HG03432 (cell line): ENCODE measurements at regions not wholly inside any gene's neighbourhood (a gene's known extent, or its start where the extent isn't known, plus 50 kb on each side); places are given as distances from the start of the nearest gene placed in this dataset.
"Not testable (repeated sequence)": the region's sequence is repeated elsewhere in the genome, so short reads cannot be mapped to it uniquely, and the experiment has no call there.

Experiments used
- ATAC-seq: cut with Tn5 transposase; IDR thresholded peaks from one replicate; pipeline ENCODE4 v1.9.1; 2021; ENCODE audit warnings: mild to moderate bottlenecking, moderate library complexity; ENCODE audit not compliant: unreplicated experiment

- ATAC-seq: no peak
Observed at GRCh38 chr12:100083308-100083707, 59.4 kb downstream of the BLTP3B start.

DNA sequence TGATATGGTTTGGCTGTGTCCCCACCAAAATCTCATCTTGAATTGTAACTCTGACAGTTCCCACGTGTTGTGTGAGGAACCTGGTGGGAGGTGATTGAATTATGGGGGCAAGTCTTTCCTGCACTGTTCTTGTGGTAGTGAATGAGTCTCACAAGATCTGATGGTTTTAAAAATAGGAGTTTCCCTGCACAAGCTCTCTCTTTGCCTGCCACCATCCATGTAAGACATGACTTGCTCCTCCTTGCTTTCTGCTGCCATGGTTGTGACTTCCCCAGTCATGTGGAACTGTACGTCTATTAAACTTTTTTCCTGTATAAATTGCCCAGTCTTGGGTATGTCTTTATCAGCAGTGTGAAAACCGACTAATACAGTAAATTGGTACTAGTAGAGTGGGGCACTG is 63.9 kb downstream of the BLTP3B start:
- not testable (repeated sequence) for ATAC-seq

- no peak for ATAC-seq
Observed at GRCh38 chr12:100077367-100077766, 65.3 kb downstream of the BLTP3B start.

- ATAC-seq: no peak
Observed at GRCh38 chr12:100075598-100075997, 67.1 kb downstream of the BLTP3B start.

GRCh38 chr12:100069795-100070194 is 72.9 kb downstream of the BLTP3B start:
- no peak for ATAC-seq

DNA sequence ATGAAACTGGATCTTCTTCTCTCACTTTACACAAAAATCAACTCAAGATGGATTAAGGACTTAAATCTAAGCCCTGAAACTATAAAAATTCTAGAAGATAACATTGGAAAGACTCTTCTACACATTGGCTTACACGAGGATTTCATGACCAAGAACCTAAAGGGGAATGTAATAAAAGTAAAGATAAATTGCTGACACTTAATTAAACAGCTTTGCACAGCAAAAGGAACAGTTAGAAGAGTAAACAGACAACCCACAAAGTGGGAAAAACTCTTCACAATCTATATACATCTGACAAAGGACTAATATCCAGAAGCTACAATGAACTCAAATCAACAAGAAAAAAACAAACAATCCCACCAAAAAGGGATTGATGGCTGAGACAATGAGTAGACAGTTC is 74.4 kb downstream of the BLTP3B start:
- no peak for ATAC-seq

GRCh38 chr12:100061814-100062213 is 77.1 kb upstream of the ANKS1B start:
- ATAC-seq: no peak

- ATAC-seq: peak; percentile 65
Observed at GRCh38 chr12:100058482-100059029, 73.8 kb upstream of the ANKS1B start.

GRCh38 chr12:100046202-100046601 is 61.5 kb upstream of the ANKS1B start:
- ATAC-seq: not testable (repeated sequence)

DNA sequence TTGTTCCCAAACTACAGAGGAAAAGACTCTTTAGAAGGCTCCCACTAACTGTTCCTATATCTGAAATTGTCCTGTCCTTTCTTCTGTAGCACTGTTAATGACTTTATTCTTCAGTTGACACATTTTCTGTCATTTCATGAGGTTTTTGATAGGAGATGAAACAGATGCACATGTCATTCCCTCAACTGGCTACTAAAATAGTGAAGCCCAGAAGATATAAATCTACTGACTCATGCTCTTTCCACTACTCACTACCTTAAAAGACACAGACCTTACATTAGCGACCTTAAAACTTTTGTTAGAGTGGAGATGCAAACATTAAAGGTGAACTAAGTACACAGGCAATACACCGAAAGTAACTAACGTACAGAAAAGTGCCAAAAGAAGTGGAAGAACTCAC is 59.5 kb upstream of the ANKS1B start:
- no peak for ATAC-seq

GRCh38 chr12:100043631-100044030 is 58.9 kb upstream of the ANKS1B start:
- ATAC-seq: no peak
